ENCODE measurements at regions not wholly inside any gene's neighbourhood (a gene's known extent, or its start where the extent isn't known, plus 50 kb on each side); places are given as distances from the start of the nearest gene placed in this dataset.

DNA sequence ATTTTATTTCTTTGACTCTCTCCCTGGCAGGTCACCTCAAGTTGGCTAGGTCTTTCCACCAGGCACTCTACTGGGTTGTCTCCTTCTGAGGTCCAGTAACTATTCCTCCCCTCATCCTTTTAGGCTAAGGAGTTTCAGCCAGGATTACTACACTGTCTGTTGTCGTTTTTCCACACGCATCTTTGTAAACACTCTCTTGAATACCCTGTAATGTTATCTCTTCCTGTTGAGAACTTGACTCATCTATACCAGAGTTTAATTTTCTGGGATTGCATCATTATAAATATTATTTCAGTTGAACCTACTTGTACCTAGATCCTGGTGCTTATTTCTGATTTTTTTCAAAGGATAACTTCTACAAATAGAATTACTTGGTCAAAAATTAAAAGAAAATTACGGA lies 138.3 kb downstream of the SQOR start:
- TF ChIP-seq, protein P1, sequence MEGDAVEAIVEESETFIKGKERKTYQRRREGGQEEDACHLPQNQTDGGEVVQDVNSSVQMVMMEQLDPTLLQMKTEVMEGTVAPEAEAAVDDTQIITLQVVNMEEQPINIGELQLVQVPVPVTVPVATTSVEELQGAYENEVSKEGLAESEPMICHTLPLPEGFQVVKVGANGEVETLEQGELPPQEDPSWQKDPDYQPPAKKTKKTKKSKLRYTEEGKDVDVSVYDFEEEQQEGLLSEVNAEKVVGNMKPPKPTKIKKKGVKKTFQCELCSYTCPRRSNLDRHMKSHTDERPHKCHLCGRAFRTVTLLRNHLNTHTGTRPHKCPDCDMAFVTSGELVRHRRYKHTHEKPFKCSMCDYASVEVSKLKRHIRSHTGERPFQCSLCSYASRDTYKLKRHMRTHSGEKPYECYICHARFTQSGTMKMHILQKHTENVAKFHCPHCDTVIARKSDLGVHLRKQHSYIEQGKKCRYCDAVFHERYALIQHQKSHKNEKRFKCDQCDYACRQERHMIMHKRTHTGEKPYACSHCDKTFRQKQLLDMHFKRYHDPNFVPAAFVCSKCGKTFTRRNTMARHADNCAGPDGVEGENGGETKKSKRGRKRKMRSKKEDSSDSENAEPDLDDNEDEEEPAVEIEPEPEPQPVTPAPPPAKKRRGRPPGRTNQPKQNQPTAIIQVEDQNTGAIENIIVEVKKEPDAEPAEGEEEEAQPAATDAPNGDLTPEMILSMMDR (IDR thresholded peaks at IDR 0.05; ENCODE audit: low read depth, low read length, poor library complexity, severe bottlenecking), result no peak
- no peak for TF ChIP-seq EZH2phosphoT487 (IDR thresholded peaks at IDR 0.05; ENCODE audit: borderline replicate concordance, low read length)
